ENCODE measurements at regions not wholly inside any gene's neighbourhood (a gene's known extent, or its start where the extent isn't known, plus 50 kb on each side); places are given as distances from the start of the nearest gene placed in this dataset.

DNA sequence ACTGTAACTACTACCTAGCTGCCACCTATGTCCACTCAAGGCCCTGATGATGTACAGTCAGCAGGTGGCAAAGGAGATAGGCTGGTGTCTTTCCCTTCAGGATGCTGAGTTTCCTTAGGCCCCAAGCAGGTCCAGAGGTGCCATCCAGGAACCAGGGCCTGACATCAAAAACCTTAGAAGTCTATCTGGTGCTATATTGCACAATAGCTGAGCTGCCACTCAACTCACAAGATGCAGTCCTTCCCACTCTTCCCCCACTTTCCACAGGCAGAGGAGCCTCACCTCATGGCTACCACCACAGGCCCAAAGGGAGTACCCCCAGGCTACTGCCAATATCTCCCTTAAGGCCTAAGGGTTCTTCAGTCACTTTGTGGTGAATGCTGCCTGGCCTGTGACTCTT, 83.9 kb upstream of the ZNF827 start:
- no peak for DNase-seq

DNA sequence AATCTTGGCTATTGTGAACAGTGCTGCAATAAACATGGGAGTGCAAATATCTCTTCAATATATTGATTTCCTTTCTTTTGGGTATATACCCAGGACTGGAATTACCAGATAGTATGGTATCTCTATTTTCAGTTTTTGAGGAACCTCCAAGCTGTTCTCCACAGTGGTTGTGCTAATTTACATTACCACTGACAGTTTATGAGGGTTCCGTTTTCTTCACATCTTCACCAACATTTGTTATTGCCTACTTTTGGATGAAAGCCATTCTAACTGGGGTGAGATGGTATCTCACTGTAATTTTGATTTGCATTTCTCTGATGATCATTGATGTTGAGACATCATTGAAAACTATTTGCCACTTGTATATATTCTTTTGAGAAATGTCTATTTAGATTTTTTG, 79.6 kb upstream of the ZNF827 start:
- DNase-seq, result no peak

DNA sequence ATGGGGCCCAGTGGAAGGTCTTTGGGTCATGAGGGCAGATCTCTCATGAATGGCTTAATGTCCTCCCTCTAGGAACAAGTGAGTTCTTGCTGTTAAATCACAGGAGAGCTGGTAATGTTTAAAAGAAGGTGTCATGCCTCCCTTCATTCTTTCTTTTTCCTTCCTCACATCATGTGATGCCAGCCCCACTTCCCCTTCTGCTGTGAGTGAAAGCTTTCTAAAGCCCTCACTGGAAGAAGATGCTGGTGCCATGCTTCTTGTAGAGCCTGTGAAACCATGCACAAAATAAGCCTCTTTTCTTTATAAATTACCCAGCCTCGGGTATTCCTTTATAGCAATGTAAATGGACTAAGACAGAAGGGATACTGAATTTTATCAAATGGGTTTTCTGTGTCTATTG, 66.1 kb upstream of the ZNF827 start:
- DNase-seq, result no peak

DNA sequence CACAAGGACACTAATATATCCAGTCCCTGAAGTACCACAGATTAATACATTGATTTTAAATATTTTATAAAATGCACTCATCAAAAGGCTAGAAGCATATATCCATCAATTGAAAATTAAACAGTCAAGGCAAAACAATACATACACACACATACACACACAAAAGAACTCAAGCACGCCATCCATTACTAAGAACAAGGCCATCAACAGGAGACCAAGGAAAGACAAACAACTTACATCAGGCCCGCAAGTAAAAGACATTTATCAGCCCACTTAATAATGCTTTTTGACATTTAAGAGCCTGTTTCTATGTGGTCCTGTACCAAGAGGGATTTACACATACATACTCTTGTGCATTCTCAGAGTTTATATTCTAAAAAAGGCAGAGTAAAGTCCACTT, 50.0 kb upstream of the ZNF827 start:
- DNase-seq, result no peak

Data from inflammatory macrophage (primary cell).